ENCODE measurements at regions not wholly inside any gene's neighbourhood (a gene's known extent, or its start where the extent isn't known, plus 50 kb on each side); places are given as distances from the start of the nearest gene placed in this dataset.
"Not testable (repeated sequence)": the region's sequence is repeated elsewhere in the genome, so short reads cannot be mapped to it uniquely, and the experiment has no call there.

GRCh38 chr2:150207979-150208378 is 279.5 kb downstream of the RND3 start:
- no peak for FAIRE-seq

DNA sequence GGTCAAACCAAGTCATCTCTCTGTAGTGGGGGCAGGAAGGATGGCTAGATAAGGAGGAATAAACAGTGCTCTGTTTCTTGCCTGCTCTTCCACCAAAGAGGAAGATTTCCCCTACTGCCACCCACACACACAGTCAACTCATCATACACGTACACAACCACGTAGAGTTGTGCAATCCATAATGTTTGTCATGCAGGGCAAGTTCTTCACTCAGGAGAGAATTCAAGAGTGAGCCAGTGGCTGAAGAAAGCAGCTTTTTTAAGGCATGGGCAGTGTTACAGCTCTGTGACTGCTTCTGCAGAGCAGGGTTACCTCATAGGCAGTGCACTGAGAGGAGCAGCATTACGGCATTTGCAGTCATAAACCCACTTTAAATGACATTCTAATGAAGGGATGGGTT is 283.0 kb downstream of the RND3 start:
- no peak for FAIRE-seq

- not testable (repeated sequence) for FAIRE-seq
These were observed 292.7 kb downstream of the RND3 start for GRCh38 chr2:150194816-150195215.

GRCh38 chr2:150192701-150193100 is 294.8 kb downstream of the RND3 start:
- FAIRE-seq, result no peak

DNA sequence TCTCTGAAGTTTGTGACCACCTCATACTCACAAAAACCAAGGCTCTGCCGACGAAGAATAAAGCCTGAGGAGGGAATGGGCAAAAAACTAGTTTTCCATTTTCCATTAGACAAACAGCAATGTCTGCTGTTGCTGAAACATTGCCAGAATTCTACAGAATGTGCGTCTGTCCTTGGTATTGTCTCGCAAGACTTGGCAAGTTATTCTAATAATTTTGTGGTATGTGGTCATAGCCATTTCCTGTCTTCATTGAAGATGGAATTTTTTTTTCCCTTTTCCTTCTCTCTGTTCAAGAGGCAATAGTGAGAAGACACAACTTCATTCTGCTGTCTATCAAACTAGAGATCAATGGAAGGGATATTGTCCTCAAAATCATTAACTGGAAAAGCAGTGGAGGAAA is 296.1 kb downstream of the RND3 start:
- no peak for FAIRE-seq

DNA sequence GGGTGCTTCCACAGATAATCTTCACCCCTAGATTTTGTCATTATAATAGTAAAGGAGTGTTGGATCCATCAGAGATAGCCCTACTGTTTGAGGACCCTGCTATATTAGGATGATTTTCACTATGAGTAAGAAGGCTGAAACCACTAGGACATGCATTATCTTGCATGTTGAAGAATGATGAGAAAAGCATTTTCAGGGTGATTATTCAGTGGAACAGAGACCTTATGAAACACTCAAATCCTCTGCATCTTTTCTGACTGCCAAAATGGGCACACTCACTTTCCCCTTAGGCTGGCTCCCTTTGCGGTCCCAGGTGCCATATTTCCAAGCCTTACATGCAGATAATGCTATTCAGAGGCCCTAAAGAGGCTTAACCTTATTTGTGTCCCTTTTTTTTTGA is 296.9 kb downstream of the RND3 start:
- FAIRE-seq, result no peak

- FAIRE-seq, result no peak
These were observed 298.7 kb downstream of the RND3 start for GRCh38 chr2:150188800-150189199.

DNA sequence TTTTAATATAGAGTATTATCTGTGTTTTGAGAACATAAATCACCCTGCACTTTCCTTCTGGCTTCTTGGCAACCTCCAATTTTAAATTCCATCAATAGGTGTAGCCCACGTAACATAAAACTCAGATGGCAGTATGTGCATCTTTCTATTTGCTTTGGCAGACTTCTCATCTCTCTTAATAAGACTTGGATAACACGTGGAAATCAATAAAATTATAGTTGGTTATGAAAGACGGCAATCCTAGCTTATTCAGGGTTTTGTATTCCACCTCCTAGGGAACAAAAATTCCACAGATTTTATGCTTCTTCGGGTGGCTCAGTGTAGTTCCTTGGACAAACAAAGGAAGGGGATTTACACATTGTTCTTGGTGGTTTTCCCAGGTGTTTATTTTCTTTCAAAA is 299.3 kb downstream of the RND3 start:
- no peak for FAIRE-seq

- no peak for FAIRE-seq
These were observed 304.8 kb downstream of the RND3 start for GRCh38 chr2:150182566-150183235.

GRCh38 chr2:150178591-150178990 is 308.9 kb downstream of the RND3 start:
- FAIRE-seq, result no peak

GRCh38 chr2:150174971-150175421 is 312.5 kb downstream of the RND3 start:
- FAIRE-seq, result no peak

DNA sequence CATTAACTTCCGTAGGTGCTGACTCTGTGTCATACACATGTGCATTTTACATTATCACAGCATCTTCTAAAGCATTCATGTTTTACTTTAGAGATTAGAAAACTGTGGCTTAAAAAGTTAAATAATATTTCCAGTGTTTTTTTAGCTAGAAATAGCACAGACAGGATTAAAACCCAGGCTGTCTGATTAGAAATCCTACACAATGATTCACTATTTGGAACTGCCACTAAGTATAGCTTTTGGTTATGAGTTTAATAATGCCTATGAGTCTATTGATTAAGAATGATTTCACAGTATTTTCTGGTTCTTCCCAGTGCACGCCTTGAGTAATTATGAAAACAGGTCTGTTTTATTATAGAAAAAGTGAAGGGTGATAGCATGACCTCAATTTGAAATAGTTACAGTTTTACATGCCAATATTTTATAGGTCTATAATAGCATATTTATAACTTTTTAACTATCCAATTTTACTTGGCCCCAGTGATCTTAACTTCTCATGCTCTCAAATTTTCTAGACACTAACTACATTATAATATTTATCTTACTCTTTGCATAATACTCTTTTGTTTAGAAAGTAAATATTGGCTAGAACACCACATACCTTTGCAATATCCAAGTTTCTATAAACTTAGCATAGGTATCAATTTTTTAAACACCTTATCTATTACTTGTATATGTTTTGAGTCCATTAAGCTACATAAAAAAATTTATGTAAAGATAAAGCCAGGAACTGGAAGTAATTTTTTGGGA is 313.2 kb downstream of the RND3 start:
- FAIRE-seq, result no peak

DNA sequence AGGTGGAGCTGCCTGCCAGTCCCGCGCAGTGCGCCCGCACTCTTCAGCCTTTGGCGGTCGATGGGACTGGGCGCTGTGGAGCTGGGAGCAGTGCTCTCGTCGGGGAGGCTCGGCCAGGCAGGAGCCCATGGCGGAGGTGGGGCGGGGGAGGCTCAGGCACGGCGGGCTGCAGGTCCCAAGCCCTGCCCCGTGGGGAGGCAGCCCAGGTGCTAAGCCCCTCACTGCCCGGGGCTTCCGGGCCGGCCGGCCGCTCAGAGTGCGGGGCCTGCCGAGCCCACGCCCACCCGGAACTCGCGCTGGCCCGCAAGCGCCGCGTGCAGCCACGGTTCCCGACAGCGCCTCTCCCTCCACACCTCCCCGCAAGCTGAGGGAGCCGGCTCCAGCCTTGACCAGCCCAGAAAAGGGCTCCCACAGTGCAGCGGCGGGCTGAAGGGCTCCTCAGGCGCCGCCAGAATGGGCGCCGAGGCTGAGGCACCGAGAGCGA is 316.4 kb downstream of the RND3 start:
- FAIRE-seq, result no peak

GRCh38 chr2:150169237-150169629 is 318.2 kb downstream of the RND3 start:
- FAIRE-seq, result no peak

- no peak for FAIRE-seq
These were observed 318.8 kb downstream of the RND3 start for GRCh38 chr2:150168595-150169236.

- FAIRE-seq, result no peak
These were observed 319.8 kb downstream of the RND3 start for GRCh38 chr2:150167711-150168110.

GRCh38 chr2:150166313-150167051 is 321.0 kb downstream of the RND3 start:
- FAIRE-seq, result no peak

DNA sequence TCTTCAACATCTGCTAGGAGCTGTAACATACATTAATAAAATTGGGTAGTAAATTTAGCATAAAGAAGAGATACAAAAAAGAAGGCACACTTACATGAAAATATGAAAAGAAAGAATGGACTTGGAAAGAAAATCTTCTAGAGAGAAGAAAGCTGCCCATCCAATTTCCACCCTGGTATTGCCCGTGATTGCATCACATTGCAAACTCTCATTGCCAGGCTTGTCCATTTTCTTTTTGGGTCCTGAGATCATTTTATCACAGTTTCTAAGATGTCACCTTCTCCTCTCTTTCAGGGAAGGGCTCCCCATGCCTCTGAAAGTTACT is 321.5 kb downstream of the RND3 start:
- no peak for FAIRE-seq

GRCh38 chr2:150165442-150165841 is 322.0 kb downstream of the RND3 start:
- FAIRE-seq, result no peak

- no peak for FAIRE-seq
These were observed 325.1 kb downstream of the RND3 start for GRCh38 chr2:150162241-150162942.

DNA sequence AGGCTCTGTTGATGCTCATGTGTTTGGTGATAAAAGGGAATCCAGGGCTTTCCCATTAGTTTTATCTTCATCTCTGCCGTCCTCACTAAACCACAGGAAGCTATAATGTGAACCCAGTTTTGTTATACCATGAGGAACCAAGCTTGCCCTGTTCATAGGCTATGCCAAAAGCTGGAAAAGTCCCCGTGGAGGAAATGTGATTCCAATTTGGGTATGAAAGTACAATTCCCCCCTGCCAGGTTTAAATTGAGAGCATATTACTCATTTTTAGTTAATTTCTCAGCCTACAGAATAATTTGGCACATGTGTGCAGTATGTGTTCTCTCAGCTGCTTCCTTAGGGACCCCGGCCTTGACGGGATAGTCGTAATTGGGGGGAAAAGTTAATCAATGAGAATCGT is 327.4 kb downstream of the RND3 start:
- FAIRE-seq, result no peak

GRCh38 chr2:150159300-150159699 is 328.2 kb downstream of the RND3 start:
- no peak for FAIRE-seq

DNA sequence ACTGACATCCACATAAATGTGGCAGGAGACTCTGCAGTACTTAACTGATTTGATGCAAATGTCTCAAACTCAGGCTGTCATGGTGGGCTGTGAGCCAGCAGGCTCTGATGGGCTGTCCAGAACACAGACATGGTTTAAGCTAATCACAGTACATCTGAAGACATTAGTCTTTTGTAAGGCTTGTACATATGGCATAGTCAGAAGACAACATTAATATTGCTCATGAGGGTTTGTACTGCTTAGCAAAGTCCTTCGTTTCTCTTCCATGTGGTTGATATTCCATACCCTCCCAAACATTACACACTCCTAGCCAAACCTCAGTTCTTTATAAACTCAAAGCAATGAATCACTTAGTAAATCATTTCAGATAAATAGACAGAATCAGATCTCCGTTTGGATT is 330.6 kb downstream of the RND3 start:
- no peak for FAIRE-seq

Data from endometrium (tissue), 2 donors.